GM12892 (cell line): ENCODE measurements at regions not wholly inside any gene's neighbourhood (a gene's known extent, or its start where the extent isn't known, plus 50 kb on each side); places are given as distances from the start of the nearest gene placed in this dataset.

ENCODE experiments used
- POLR2A ChIP-seq: IDR thresholded peaks from 2 replicates; pipeline ENCODE4 v1.6.1; 2011; ENCODE audit warnings: low read depth, low read length, control low read depth
- POLR2AphosphoS5 ChIP-seq: IDR thresholded peaks from 2 replicates; pipeline ENCODE4 v1.6.1; 2011; ENCODE audit warnings: low read depth, low read length, control low read depth

GRCh38 chr2:220346919-220347318 lies 719.5 kb downstream of the SLC4A3 start:
- TF ChIP-seq POLR2AphosphoS5, result no peak
- no peak for TF ChIP-seq POLR2A
